MM.1S (cell line): ENCODE measurements at regions not wholly inside any gene's neighbourhood (a gene's known extent, or its start where the extent isn't known, plus 50 kb on each side); places are given as distances from the start of the nearest gene placed in this dataset.

Source experiments
- DNase-seq: peaks from one replicate; pipeline ENCODE4 v3.0.0-alpha.2; 2015
- H2AFZ ChIP-seq: fragments of 300-600 bp; sonication (generic); 2 replicates; pipeline ENCODE4 v1.6.0; 2016; ENCODE audit warnings: antibody characterized with exemption, low read length
- H3F3A ChIP-seq: fragments of 300-600 bp; sonication (generic); 2 replicates; pipeline ENCODE4 v1.6.1; 2016; ENCODE audit warnings: mild to moderate bottlenecking, antibody characterized with exemption, low read length, moderate library complexity, mixed read lengths; ENCODE audit not compliant: insufficient read depth
- H3K27ac ChIP-seq: fragments of 300-600 bp; sonication (generic); 2 replicates; pipeline ENCODE4 v1.5.1; 2016; ENCODE audit warnings: mild to moderate bottlenecking, low read length
- H3K27me3 ChIP-seq: fragments of 300-600 bp; sonication (generic); replicated peaks from 2 replicates; pipeline ENCODE4 v1.6.0; 2016; ENCODE audit warnings: low read length; ENCODE audit not compliant: insufficient read depth
- H3K36me3 ChIP-seq: fragments of 300-600 bp; sonication (generic); replicated peaks from 2 replicates; pipeline ENCODE4 v1.6.1; 2016; ENCODE audit warnings: mild to moderate bottlenecking, low read length, mixed read lengths; ENCODE audit not compliant: insufficient read depth
- H3K4me1 ChIP-seq: fragments of 300-600 bp; sonication (generic); 2 replicates; pipeline ENCODE4 v1.6.1; 2016; ENCODE audit warnings: low read length, mixed read lengths
- H3K4me2 ChIP-seq: fragments of 300-600 bp; sonication (generic); 2 replicates; pipeline ENCODE4 v1.6.0; 2016; ENCODE audit warnings: low read depth, low read length
- H3K4me3 ChIP-seq: fragments of 300-600 bp; sonication (generic); 2 replicates; pipeline ENCODE4 v1.5.1; 2016; ENCODE audit warnings: low read length, mixed read lengths
- H3K79me2 ChIP-seq: fragments of 300-600 bp; sonication (generic); 2 replicates; pipeline ENCODE4 v1.6.1; 2016; ENCODE audit warnings: mixed run types, low read length, mixed read lengths
- H3K9ac ChIP-seq: fragments of 300-600 bp; sonication (generic); 2 replicates; pipeline ENCODE4 v1.6.1; 2016; ENCODE audit warnings: low read length, mixed read lengths
- H3K9me2 ChIP-seq: fragments of 300-600 bp; sonication (generic); replicated peaks from 2 replicates; pipeline ENCODE4 v1.6.1; 2016; ENCODE audit warnings: mild to moderate bottlenecking, low read length, mixed read lengths; ENCODE audit not compliant: insufficient read depth
- H3K9me3 ChIP-seq: fragments of 300-600 bp; sonication (generic); replicated peaks from 2 replicates; pipeline ENCODE4 v1.6.1; 2016; ENCODE audit warnings: mild to moderate bottlenecking, low read length, mixed read lengths; ENCODE audit not compliant: insufficient read depth
- H4K20me1 ChIP-seq: fragments of 300-600 bp; sonication (generic); 2 replicates; pipeline ENCODE4 v1.6.1; 2016; ENCODE audit warnings: mild to moderate bottlenecking, low read length, moderate library complexity, mixed read lengths; ENCODE audit not compliant: insufficient read depth
- EZH2 ChIP-seq: fragments of 300-600 bp; sonication (generic); optimal IDR thresholded peaks from 2 replicates; pipeline ENCODE3; 2017; ENCODE audit warnings: low read depth, mild to moderate bottlenecking, antibody characterized with exemption, low read length, mixed read lengths
- EZH2phosphoT487 ChIP-seq: fragments of 300-600 bp; sonication (generic); IDR thresholded peaks from 2 replicates; pipeline ENCODE4 v1.6.1; 2018; ENCODE audit warnings: antibody characterized with exemption, low read length
- TF ChIP-seq, protein P1 (sequence below): fragments of 300-600 bp; sonication (generic); IDR thresholded peaks from 2 replicates; pipeline ENCODE4 v1.5.1; 2016; ENCODE audit warnings: antibody characterized with exemption, low read length, mixed read lengths

DNA sequence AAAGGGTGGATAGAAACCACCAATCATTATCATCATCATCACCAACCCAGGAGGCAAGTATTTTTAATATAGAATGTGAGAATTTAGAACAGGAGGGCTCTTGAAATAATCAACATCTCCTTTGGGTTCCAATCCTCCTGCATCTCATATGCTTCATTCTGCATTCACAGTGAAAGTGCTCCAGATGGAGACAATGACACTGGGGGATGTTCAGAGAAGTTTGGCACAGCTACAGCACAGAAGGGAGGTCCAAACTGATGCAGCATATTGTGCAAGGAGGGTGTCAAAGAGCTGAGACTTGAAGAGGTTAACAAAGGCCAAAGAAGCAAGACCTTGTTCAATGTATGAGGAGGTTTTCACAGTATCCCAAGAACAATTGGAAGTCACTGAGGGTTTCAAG lies 767.1 kb downstream of the NTRK3 start:
- no peak overlapping the region for H3K27ac ChIP-seq
- no peak for DNase-seq
- no peak for TF ChIP-seq EZH2phosphoT487
- TF ChIP-seq EZH2 = no peak
- TF ChIP-seq, protein P1, sequence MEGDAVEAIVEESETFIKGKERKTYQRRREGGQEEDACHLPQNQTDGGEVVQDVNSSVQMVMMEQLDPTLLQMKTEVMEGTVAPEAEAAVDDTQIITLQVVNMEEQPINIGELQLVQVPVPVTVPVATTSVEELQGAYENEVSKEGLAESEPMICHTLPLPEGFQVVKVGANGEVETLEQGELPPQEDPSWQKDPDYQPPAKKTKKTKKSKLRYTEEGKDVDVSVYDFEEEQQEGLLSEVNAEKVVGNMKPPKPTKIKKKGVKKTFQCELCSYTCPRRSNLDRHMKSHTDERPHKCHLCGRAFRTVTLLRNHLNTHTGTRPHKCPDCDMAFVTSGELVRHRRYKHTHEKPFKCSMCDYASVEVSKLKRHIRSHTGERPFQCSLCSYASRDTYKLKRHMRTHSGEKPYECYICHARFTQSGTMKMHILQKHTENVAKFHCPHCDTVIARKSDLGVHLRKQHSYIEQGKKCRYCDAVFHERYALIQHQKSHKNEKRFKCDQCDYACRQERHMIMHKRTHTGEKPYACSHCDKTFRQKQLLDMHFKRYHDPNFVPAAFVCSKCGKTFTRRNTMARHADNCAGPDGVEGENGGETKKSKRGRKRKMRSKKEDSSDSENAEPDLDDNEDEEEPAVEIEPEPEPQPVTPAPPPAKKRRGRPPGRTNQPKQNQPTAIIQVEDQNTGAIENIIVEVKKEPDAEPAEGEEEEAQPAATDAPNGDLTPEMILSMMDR = no peak
- no peaks in the 10 kb centered on the region for H3F3A ChIP-seq
- no peaks in the 10 kb centered on the region for H3K4me1 ChIP-seq
- no peaks in the 10 kb centered on the region for H3K79me2 ChIP-seq
- no peak overlapping the region for H3K4me3 ChIP-seq
- H3K4me2 ChIP-seq = no peak overlapping the region
- H3K9me3 ChIP-seq = no peaks in the 10 kb centered on the region
- H3K9me2 ChIP-seq = no peaks in the 10 kb centered on the region
- H3K9ac ChIP-seq = no peak overlapping the region
- H3K27me3 ChIP-seq = no peaks in the 10 kb centered on the region
- no peak overlapping the region for H2AFZ ChIP-seq
- H3K36me3 ChIP-seq = no peaks in the 10 kb centered on the region
- H4K20me1 ChIP-seq = no peaks in the 10 kb centered on the region

DNA sequence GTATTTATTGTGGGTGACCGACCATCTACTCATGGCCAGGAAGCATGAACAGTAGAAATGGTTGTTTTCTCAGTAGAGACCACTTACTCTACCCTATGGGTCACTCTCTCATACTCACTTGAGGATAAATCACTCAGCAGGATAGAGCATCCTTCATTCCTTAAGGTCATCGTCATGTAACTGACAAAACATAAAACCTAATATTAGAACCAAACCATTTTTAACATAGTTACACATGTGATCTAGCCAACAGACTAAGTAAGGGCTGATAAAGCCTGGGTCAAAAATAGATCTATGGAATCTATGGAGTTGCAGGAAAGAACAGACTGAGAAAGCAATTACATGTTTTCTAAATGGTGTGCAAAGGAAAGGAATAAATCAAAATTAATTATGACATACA lies 769.1 kb downstream of the NTRK3 start:
- H3K36me3 ChIP-seq = no peaks in the 10 kb centered on the region
- no peaks in the 10 kb centered on the region for H3K4me1 ChIP-seq
- H3K4me2 ChIP-seq = no peak overlapping the region
- H3F3A ChIP-seq = no peaks in the 10 kb centered on the region
- H3K79me2 ChIP-seq = no peaks in the 10 kb centered on the region
- DNase-seq = no peak
- no peaks in the 10 kb centered on the region for H3K9me2 ChIP-seq
- TF ChIP-seq EZH2 (no peak), EZH2phosphoT487 (no peak)
- TF ChIP-seq, protein P1 = no peak
- no peaks in the 10 kb centered on the region for H3K9me3 ChIP-seq
- H3K27me3 ChIP-seq = no peaks in the 10 kb centered on the region
- H2AFZ ChIP-seq = no peak overlapping the region
- no peak overlapping the region for H3K9ac ChIP-seq
- H4K20me1 ChIP-seq = no peaks in the 10 kb centered on the region
- H3K27ac ChIP-seq = no peak overlapping the region
- no peak overlapping the region for H3K4me3 ChIP-seq

GRCh38 chr15:87483468-87483867 lies 773.1 kb downstream of the NTRK3 start:
- H3K27ac ChIP-seq = no peak overlapping the region
- H4K20me1 ChIP-seq = no peaks in the 10 kb centered on the region
- no peaks in the 10 kb centered on the region for H3K9me2 ChIP-seq
- no peak for DNase-seq
- no peak for TF ChIP-seq EZH2phosphoT487
- TF ChIP-seq EZH2 = no peak
- TF ChIP-seq, protein P1 = no peak
- H3K4me1 ChIP-seq = no peaks in the 10 kb centered on the region
- no peaks in the 10 kb centered on the region for H3K27me3 ChIP-seq
- H3K79me2 ChIP-seq = no peaks in the 10 kb centered on the region
- H3K9ac ChIP-seq = no peak overlapping the region
- no peaks in the 10 kb centered on the region for H3F3A ChIP-seq
- no peaks in the 10 kb centered on the region for H3K36me3 ChIP-seq
- no peak overlapping the region for H2AFZ ChIP-seq
- no peak overlapping the region for H3K4me2 ChIP-seq
- H3K4me3 ChIP-seq = no peak overlapping the region
- no peaks in the 10 kb centered on the region for H3K9me3 ChIP-seq
